Testis (tissue), 2 donors: ENCODE measurements at regions not wholly inside any gene's neighbourhood (a gene's known extent, or its start where the extent isn't known, plus 50 kb on each side); places are given as distances from the start of the nearest gene placed in this dataset.

Experiments
- POLR2A ChIP-seq: fragments of 450-650 bp; IDR thresholded peaks from one replicate; pipeline ENCODE4 v1.6.1; 2017; ENCODE audit warnings: antibody characterized with exemption, mild to moderate bottlenecking, moderate library complexity
- TF ChIP-seq, protein P1 (sequence below), 3 experiments: fragments of 450-650 bp in 2 of 3; fragments of 200-600 bp in 1 of 3; sonication (generic) in 1 of 3; IDR thresholded peaks; one replicate each; pipeline ENCODE4 v1.5.1; 2016 to 2019; ENCODE audit warnings: antibody characterized with exemption in 3 of 3, mild to moderate bottlenecking in 2 of 3, moderate library complexity in 1 of 3

DNA sequence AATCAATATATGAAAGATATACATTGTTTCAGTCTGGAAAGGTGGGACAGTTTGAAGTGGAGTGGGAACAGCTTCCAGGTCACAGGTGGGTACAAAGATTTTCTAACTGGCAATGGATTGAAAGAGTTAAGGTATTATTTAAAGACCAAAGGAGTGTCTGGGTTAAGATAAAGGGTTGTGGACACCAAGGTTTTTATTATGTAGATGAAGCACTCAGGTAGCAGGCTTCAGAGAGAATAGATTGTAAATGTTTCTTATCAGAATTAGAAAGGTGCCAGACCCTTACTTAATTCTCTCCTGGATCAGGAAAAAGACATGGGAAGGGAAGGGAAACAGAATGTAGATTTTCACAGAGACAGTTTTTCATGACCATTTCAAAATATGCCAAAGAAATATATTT is 1174.8 kb downstream of the MAT2B start:
- no peak for TF ChIP-seq POLR2A
- TF ChIP-seq, protein P1, sequence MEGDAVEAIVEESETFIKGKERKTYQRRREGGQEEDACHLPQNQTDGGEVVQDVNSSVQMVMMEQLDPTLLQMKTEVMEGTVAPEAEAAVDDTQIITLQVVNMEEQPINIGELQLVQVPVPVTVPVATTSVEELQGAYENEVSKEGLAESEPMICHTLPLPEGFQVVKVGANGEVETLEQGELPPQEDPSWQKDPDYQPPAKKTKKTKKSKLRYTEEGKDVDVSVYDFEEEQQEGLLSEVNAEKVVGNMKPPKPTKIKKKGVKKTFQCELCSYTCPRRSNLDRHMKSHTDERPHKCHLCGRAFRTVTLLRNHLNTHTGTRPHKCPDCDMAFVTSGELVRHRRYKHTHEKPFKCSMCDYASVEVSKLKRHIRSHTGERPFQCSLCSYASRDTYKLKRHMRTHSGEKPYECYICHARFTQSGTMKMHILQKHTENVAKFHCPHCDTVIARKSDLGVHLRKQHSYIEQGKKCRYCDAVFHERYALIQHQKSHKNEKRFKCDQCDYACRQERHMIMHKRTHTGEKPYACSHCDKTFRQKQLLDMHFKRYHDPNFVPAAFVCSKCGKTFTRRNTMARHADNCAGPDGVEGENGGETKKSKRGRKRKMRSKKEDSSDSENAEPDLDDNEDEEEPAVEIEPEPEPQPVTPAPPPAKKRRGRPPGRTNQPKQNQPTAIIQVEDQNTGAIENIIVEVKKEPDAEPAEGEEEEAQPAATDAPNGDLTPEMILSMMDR (IDR thresholded peaks at IDR 0.05) = no peak
